ENCODE measurements at regions not wholly inside any gene's neighbourhood (a gene's known extent, or its start where the extent isn't known, plus 50 kb on each side); places are given as distances from the start of the nearest gene placed in this dataset.

- TF ChIP-seq POLR2AphosphoS5 (IDR thresholded peaks at IDR 0.05; ENCODE audit: low read depth, low read length) (no peak), ATF3 (CRISPR knock-in tag; IDR thresholded peaks at IDR 0.05) (no peak), RXRA (CRISPR knock-in tag; IDR thresholded peaks at IDR 0.05) (no peak), EP300 (IDR thresholded peaks at IDR 0.05; ENCODE audit: low read depth in 2 of 2, low read length in 2 of 2) (no peak), EP300 (CRISPR knock-in tag; IDR thresholded peaks at IDR 0.05; ENCODE audit: borderline replicate concordance) (no peak), KAT2B (IDR thresholded peaks at IDR 0.05; ENCODE audit: borderline replicate concordance, low read depth, low read length) (no peak), RCOR2 (CRISPR knock-in tag; IDR thresholded peaks at IDR 0.05) (no peak), MEIS2 (CRISPR knock-in tag; IDR thresholded peaks at IDR 0.05) (no peak), FOXM1 (CRISPR knock-in tag; IDR thresholded peaks at IDR 0.05) (no peak), POLR2A (IDR thresholded peaks at IDR 0.05; ENCODE audit: insufficient read depth in 1 of 2, low read depth in 2 of 2, low read length in 2 of 2) (no peak)
These were observed 67.5 kb upstream of the COL21A1 start for GRCh38 chr6:56314683-56315523.

Measured in HepG2 (cell line).